ENCODE measurements at regions not wholly inside any gene's neighbourhood (a gene's known extent, or its start where the extent isn't known, plus 50 kb on each side); places are given as distances from the start of the nearest gene placed in this dataset.

GRCh38 chr16:50992350-50993032 is 158.6 kb downstream of the SALL1 start:
- no peak for DNase-seq

- no peak for DNase-seq
These were observed 159.6 kb downstream of the SALL1 start for GRCh38 chr16:50991436-50991835.

- DNase-seq, result no peak
These were observed 160.1 kb downstream of the SALL1 start for GRCh38 chr16:50991006-50991405.

GRCh38 chr16:50989047-50989446 is 162.0 kb downstream of the SALL1 start:
- DNase-seq, result no peak

GRCh38 chr16:50988441-50988840 is 162.6 kb downstream of the SALL1 start:
- DNase-seq, result no peak

- DNase-seq, result no peak
These were observed 164.6 kb downstream of the SALL1 start for GRCh38 chr16:50986453-50986852.

- no peak for DNase-seq
These were observed 165.3 kb downstream of the SALL1 start for GRCh38 chr16:50985733-50986132.

- DNase-seq, result no peak
These were observed 166.4 kb downstream of the SALL1 start for GRCh38 chr16:50984688-50985087.

- no peak for DNase-seq
These were observed 168.3 kb downstream of the SALL1 start for GRCh38 chr16:50982808-50983207.

GRCh38 chr16:50981951-50982350 is 169.1 kb downstream of the SALL1 start:
- DNase-seq, result no peak

GRCh38 chr16:50980666-50981065 is 170.4 kb downstream of the SALL1 start:
- DNase-seq, result no peak

- DNase-seq, result no peak
These were observed 171.1 kb downstream of the SALL1 start for GRCh38 chr16:50979806-50980620.

GRCh38 chr16:50977138-50977537 is 173.9 kb downstream of the SALL1 start:
- DNase-seq, result no peak

- no peak for DNase-seq
These were observed 176.5 kb downstream of the SALL1 start for GRCh38 chr16:50974438-50975036.

GRCh38 chr16:50972876-50973275 is 178.2 kb downstream of the SALL1 start:
- no peak for DNase-seq

GRCh38 chr16:50970281-50970680 is 180.8 kb downstream of the SALL1 start:
- DNase-seq, result no peak

- DNase-seq, result no peak
These were observed 183.1 kb downstream of the SALL1 start for GRCh38 chr16:50967827-50968612.

GRCh38 chr16:50964491-50964890 is 186.6 kb downstream of the SALL1 start:
- DNase-seq, result no peak

GRCh38 chr16:50961952-50962351 is 189.1 kb downstream of the SALL1 start:
- no peak for DNase-seq

- DNase-seq, result no peak
These were observed 190.4 kb downstream of the SALL1 start for GRCh38 chr16:50960517-50961202.

- no peak for DNase-seq
These were observed 194.0 kb downstream of the SALL1 start for GRCh38 chr16:50957056-50957455.

- DNase-seq, result no peak
These were observed 194.4 kb downstream of the SALL1 start for GRCh38 chr16:50956637-50957036.

- DNase-seq, result no peak
These were observed 195.8 kb downstream of the SALL1 start for GRCh38 chr16:50955311-50955710.

Data from DMS53 (cell line).